ENCODE measurements at regions not wholly inside any gene's neighbourhood (a gene's known extent, or its start where the extent isn't known, plus 50 kb on each side); places are given as distances from the start of the nearest gene placed in this dataset.
A peak's percentile ranks its signal among the peaks of the same experiment; 100 is the strongest.

DNA sequence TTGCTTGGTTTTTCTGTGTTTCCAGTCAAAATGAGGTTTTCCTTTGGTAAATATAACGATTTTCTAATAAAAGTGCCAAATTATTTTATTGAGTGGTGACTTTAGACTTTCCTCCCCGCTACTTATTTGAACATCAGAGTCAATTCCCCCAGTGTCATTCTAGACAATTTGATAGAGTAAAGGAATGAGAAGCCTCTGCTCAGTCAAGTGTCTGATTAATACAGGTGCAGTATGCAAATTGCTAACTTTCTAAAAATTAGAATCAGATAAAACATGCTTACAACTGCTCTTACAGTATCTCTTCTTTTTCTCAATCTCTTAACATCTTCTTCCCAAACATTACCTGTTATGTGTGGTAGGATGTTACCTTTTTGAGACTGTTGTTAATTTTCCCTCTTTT lies 148.7 kb downstream of the CD83 start:
- H3K36me3 ChIP-seq (replicated peaks), result no peaks in the 10 kb centered on the region
- no peak overlapping the region for H3K4me3 ChIP-seq (ENCODE audit: low read depth, low read length)
- TF ChIP-seq, protein P1, sequence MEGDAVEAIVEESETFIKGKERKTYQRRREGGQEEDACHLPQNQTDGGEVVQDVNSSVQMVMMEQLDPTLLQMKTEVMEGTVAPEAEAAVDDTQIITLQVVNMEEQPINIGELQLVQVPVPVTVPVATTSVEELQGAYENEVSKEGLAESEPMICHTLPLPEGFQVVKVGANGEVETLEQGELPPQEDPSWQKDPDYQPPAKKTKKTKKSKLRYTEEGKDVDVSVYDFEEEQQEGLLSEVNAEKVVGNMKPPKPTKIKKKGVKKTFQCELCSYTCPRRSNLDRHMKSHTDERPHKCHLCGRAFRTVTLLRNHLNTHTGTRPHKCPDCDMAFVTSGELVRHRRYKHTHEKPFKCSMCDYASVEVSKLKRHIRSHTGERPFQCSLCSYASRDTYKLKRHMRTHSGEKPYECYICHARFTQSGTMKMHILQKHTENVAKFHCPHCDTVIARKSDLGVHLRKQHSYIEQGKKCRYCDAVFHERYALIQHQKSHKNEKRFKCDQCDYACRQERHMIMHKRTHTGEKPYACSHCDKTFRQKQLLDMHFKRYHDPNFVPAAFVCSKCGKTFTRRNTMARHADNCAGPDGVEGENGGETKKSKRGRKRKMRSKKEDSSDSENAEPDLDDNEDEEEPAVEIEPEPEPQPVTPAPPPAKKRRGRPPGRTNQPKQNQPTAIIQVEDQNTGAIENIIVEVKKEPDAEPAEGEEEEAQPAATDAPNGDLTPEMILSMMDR (IDR thresholded peaks at IDR 0.05; ENCODE audit: low read depth, low read length, missing control alignments), result no peak
- no peaks in the 10 kb centered on the region for H3K27me3 ChIP-seq (replicated peaks)
- DNase-seq, result no peak
- in situ Hi-C loops (cut with HindIII; ENCODE audit: low pct_ligation_motif_present, low sequenced_read_pairs), result no loop called here
- no peak overlapping the region for H3K27ac ChIP-seq

DNA sequence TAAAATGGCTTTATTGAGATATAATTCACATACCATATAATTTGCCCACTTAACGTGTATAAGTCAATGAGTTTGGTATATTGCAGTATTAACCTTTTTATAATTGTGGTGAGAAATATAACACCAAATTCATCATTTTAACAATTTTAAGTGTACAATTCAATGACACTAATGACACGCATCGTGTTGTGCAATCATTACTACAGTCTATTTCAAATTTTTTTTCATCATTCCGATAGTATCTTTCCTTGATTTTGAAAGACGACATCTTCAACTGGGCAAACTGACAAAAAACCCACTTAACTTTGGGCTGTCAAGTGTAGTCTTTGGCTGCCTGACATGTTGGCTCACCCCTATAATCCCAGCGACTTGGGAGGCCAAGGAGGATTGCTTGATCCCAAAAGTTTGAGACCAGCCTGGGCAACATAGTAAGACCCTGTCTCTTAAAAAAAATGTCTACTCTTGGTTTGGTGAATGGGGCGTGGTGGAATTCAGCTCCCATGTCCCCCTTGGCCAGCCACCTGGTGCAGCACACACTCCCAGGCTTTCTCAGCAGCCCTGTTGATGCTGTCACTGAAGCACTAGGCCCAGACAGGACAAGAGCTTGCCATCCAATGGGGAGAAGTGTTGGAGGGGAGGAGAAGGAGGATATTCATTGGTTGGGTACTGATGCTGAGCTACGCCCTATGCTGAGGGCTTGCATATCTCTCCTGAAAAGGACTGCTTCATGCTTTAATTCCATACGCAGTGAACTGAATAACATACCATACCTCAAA lies 150.5 kb downstream of the CD83 start:
- H3K36me3 ChIP-seq (replicated peaks), result no peaks in the 10 kb centered on the region
- TF ChIP-seq, protein P1 (IDR thresholded peaks at IDR 0.05; ENCODE audit: low read depth, low read length, missing control alignments), result no peak
- no peak overlapping the region for H3K4me3 ChIP-seq (ENCODE audit: low read depth, low read length)
- H3K27me3 ChIP-seq (replicated peaks), result no peaks in the 10 kb centered on the region
- H3K27ac ChIP-seq, result no peak overlapping the region
- in situ Hi-C loops (cut with HindIII; ENCODE audit: low pct_ligation_motif_present, low sequenced_read_pairs), result no loop called here
- DNase-seq, result no peak

DNA sequence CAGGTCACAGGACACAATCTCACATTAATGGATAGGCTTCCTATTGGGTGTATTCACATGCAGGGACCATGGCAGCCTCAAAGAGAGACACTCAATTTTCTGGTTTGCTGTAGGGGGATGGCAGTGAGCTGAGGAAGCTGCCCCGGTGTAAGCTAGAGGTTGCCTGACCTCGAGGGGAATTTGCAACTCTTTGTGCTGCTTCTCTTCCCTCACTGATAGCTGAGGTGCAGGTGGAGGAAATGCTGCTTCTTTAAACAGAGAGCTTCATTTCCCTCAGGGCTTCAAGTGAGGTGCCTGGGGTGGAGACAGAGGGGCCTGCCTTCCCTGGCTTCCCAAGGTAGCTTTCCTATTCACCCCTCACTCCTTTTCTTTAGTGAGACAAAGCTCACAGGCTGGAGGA lies 151.9 kb downstream of the CD83 start:
- H3K27ac ChIP-seq, result no peak overlapping the region
- no peak for DNase-seq
- H3K4me3 ChIP-seq (ENCODE audit: low read depth, low read length), result no peak overlapping the region
- TF ChIP-seq, protein P1 (IDR thresholded peaks at IDR 0.05; ENCODE audit: low read depth, low read length, missing control alignments), result no peak
- no peaks in the 10 kb centered on the region for H3K36me3 ChIP-seq (replicated peaks)
- in situ Hi-C loops (cut with HindIII; ENCODE audit: low pct_ligation_motif_present, low sequenced_read_pairs), result no loop called here
- no peaks in the 10 kb centered on the region for H3K27me3 ChIP-seq (replicated peaks)

DNA sequence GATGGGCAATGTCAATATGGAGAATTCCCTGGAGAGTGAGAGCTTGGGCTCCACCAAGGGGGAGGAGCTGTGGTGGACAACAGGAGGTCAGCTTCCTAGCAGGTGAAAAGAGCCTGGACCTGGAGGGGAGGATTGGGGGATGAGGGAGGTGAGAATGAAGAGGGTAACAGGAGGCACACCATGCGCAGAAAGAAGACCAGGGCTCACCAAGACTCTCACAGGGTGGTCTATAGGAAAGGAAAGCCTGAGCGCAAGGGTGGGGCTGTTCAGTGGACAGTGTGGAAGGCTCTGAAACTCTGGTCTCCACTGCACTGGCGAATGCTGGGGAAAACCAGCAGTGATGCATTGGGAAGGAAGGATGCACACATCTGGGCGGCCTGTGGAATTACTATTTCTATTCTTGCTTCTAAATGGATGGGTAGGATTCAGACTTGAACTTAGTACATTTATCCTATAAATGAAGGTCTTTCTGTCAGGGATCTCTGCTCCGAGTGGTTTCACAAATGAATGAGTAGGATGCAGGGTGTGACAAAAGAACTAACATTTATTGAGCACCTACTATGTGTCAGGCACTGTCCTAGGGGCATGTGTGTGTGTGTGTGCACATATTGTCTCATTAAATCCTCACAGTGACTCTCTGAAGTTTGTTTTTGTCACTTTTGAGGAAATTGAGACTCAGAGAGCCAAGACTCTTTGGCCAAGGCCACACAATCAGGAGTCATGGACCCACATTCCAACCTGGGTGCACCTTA lies 152.7 kb downstream of the CD83 start:
- TF ChIP-seq, protein P1 (IDR thresholded peaks at IDR 0.05; ENCODE audit: low read depth, low read length, missing control alignments), result no peak
- Histone ChIP-seq H3K36me3 (replicated peaks) (no peaks in the 10 kb centered on the region), H3K27me3 (replicated peaks) (no peaks in the 10 kb centered on the region), H3K27ac (peak overlapping the region; percentile 77), H3K4me3 (ENCODE audit: low read depth, low read length) (no peak overlapping the region)
- DNase-seq, result no peak
- in situ Hi-C loops (cut with HindIII; ENCODE audit: low pct_ligation_motif_present, low sequenced_read_pairs), result no loop called here

DNA sequence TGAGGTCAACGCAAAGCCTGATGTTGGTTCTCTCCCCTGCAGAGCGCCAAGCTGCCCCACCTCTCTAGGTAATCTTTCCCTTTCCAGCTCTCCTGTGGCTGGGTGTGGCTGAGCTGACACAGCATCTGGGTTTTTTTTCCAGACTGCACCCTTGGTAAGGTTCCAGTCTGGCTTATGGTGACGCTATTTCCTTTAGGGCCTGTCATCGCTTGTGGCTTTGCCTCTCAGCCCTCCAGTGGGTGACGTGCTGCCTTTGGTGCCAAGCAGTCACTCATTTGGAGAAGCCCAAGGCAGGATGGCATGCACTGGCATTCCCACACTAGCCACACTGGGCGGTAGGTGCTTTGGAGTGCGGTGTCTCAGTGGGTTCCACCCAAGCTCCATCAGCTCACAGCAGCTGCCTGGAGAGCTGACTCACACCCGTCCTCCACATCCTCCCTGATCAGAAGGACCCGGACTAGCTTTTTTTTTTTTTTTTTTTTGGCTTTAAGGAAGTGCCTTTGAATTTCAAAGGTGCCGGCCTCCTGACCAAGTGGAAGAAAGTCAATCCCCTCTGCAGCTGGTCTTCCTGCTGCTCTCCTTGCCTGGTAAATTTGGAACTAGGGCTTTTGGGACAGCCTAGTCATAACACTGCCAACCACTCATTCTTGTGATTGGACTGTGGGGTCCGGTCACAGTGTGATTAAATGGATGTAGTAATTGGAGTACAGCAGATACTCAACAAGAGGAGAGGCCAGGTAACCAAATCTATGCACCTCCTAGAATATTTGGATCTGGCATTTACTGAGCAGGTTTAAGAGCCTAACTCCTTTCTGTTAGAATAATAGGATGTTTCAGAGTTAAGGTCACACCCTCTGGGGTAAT lies 153.6 kb downstream of the CD83 start:
- Histone ChIP-seq H3K27ac (peak overlapping the region; percentile 77), H3K27me3 (replicated peaks) (no peaks in the 10 kb centered on the region), H3K4me3 (ENCODE audit: low read depth, low read length) (no peak overlapping the region), H3K36me3 (replicated peaks) (no peaks in the 10 kb centered on the region)
- TF ChIP-seq, protein P1 (IDR thresholded peaks at IDR 0.05; ENCODE audit: low read depth, low read length, missing control alignments), result no peak
- in situ Hi-C loops (cut with HindIII; ENCODE audit: low pct_ligation_motif_present, low sequenced_read_pairs), result no loop called here
- peak; percentile 85 for DNase-seq
